NT2/D1 (cell line): ENCODE measurements at regions not wholly inside any gene's neighbourhood (a gene's known extent, or its start where the extent isn't known, plus 50 kb on each side); places are given as distances from the start of the nearest gene placed in this dataset.

Source experiments
- SUZ12 ChIP-seq: IDR thresholded peaks from 2 replicates; pipeline ENCODE4 v1.6.1; 2011; ENCODE audit not compliant: insufficient read length, insufficient read depth; ENCODE audit errors: extremely low read depth
- YY1 ChIP-seq: IDR thresholded peaks from 2 replicates; pipeline ENCODE4 v1.6.1; 2011; ENCODE audit not compliant: insufficient read length, insufficient read depth

- no peak for TF ChIP-seq YY1
- TF ChIP-seq SUZ12 = no peak
Observed at GRCh38 chr12:40464121-40464520, 228.1 kb upstream of the CNTN1 start.
